T-helper 9 cell (primary cell): ENCODE measurements at regions not wholly inside any gene's neighbourhood (a gene's known extent, or its start where the extent isn't known, plus 50 kb on each side); places are given as distances from the start of the nearest gene placed in this dataset.
"Not testable (repeated sequence)": the region's sequence is repeated elsewhere in the genome, so short reads cannot be mapped to it uniquely, and the experiment has no call there.

Experiments used
- DNase-seq: peaks from one replicate; pipeline ENCODE4 v3.0.0-alpha.2; 2020

GRCh38 chr2:234861841-234862735, 89.7 kb upstream of the SH3BP4 start:
- DNase-seq, result no peak

DNA sequence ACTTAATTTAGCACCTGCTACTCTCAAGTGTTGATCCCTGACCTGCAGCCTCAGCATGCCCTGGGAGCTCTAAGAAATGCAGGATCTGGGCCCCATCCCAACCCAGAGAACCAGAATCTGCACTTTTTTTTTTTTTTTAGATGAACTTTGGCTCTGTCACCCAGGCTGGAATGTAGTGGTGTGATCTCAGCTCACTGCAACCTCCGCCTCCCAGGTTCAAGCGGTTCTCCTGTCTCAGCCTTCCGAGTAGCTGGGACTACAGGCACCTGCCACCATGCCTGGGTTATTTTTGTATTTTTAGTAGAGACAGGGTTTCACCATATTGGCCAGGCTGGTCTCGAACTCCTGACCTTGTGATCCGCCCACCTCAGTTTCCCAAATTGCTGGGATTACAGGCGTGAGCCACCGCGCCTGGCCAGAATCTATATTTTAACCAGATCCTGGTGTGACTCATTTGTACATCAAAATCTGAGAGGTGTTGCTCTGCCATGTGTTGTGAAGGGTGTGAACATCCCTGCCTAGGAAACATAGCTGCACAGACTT, 92.4 kb upstream of the SH3BP4 start:
- not testable (repeated sequence) for DNase-seq

DNA sequence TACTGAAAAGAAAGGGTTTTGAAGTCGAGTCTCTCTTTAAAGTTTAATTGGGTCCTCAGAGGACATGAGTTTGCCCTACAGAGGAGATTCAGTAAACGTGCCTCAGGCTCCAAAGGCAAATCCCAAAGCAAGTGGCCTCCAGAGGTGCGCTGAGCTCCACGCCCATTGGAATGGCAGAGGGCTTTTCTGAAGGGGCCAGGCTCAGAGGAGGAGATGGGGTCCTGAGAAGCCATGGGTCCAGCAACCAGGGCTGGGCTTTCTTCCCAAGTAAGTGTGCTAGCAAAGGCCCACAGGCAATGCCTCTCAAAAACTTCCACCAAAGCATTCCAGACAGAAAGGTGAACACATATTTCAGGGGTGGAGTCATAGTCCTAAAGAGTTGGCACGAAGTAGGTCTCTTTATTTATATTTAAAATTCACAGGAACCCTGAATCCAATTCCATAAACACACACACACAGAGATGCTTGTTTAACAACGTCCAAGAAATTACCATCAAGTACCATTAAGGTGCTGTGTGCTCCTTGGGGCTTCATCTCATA, 93.0 kb upstream of the SH3BP4 start:
- DNase-seq, result no peak

DNA sequence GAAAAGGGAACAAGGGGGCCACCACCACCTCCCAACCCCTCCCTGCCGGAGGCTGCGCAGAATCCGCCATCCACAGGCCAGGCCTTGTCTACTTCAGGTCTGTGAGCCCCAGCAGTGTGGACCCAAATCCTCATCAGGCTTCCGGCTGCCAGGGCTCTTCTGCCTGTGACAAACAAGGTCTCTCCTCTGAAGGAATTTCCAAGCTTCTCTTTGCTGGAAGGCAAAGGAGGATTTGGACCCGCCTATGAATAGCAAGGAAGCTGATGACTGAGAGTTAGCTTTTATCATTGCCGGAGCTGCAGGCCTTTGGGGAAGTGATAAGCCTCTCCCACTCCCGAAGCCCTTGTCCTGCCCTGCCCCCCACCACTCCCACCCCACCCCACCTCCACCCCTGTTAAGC, 93.7 kb upstream of the SH3BP4 start:
- DNase-seq, result no peak

GRCh38 chr2:234853729-234854128, 98.1 kb upstream of the SH3BP4 start:
- no peak for DNase-seq

DNA sequence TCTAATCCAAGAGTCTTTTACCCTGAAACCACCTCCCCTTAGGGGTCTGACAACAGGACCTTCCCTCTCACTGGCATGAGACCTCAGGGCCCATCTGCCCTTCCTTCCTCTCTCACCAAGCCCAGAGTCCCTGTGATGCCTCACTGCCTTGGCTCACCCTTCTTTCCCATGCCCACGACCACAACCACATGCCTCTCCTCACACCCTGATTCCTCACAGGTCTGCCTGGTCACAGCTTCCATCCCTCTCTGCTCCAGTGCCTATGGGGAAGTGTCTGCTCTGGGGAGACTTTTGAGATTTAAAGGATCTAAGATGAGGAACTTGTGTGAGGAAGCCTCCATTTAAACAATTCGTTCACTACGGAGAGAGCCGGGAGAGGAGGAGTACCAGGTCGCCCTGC, 98.9 kb upstream of the SH3BP4 start:
- DNase-seq, result no peak

DNA sequence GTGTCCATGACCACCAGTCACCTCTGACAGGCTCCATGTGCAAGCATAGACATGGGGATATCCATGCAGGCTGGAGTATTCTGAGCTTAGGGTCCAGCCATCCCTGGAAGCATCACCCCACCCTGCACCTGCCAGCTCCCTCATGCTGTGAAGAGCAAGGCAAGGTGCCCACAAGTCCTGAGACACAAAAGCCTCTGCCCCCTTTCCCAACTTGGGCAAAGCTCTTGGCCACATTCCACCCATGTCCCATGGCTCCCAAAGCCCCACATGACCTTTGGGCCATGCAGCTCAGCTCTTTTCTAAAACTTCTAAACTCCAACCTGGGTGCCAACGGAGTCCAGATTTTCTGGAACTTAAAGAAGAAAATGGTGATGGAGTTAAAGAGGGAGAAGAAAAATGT, 99.8 kb upstream of the SH3BP4 start:
- no peak for DNase-seq

DNA sequence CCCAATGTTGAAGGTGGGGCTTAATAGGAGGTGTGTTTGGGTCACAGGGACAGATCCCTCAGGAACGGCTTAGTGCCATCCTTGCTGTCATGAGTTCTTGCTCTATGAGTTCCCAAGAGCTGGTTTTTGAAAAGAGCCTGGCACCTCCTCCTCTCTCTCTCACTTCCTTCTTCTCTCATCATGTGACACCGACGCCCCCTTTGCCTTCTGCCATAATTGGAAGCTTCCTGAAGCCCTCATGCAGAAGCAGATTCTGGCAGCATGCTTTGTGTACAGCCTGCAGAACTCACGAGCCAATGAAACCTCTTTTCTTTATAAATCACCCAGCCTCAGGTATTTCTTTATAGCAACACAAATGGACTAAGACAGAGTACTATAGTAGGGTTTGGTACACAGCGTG, 100.4 kb upstream of the SH3BP4 start:
- DNase-seq, result no peak

DNA sequence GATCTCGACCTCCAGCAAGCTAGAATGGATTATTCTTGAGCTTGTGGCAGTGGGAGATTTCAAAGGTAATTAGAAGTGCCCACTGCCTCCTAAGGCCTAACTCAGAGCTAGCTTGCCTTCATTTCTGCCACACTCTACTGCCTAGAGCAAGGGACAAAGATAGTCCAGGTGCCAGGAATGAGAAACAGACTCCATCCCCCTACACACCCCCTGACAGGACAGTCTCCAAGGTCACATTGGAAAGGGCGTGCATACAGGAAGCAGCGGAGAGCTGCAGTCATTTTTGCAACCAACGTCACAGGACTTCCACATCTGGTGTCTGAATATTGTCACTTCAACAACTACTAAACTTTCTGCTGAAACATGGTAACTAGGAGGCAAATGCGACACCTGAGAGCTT, 101.0 kb upstream of the SH3BP4 start:
- DNase-seq, result no peak

DNA sequence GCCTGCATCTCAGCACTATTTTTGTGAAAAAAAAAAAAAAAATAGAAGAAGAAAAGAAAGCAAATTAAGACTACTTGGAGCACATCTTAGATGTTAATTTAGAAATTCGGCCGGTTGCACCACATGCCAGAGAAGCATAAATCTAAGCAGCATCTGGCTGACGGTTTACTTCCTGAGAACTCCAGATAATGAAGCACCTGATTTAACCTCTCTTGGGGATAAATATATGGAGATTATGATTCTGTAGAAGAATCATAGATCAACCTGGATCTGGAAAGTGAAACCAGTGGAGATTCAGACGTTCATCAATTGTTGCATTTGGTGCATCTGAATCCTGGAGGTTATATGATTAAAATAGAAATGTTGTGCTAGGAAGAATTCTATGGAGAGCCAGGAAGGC, 102.1 kb upstream of the SH3BP4 start:
- no peak for DNase-seq

DNA sequence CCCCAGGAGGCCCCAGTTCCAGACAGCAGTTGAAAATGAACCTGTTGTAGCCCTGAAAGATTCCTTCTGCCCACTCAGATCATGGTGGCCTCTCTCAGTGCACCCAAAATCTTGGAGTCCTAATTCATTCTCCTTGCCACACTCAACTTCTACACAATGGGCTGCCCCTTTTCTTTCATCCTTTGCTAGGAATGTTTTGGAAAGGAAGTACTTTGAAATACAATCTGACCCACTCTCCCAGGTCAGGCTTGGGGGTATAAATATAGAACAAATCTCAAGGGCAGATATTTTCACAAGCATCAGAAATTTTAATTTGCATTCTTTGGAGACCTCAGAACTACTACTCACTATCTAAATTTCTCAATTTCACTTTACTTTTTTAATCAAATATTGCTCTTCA, 103.2 kb upstream of the SH3BP4 start:
- no peak for DNase-seq

DNA sequence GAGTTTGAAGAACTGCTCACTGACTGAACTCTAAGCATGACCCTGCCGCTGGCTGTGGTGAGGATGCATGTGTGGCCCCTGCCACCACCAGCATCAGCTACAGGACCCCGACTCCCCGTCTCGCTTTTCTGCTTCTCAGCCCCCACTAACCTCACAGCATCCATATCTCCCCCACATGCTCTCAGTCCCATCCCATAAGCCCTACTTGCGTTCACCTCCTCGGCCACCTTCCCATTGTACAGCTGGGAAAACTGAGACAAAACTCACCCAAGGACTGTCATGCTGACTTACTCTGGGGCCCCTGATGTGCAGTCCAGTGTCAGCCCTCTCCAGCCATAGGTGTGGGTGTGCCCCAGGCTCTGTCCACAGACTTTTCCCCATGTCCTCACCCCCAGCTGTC, 104.2 kb upstream of the SH3BP4 start:
- DNase-seq, result no peak

- no peak for DNase-seq
Measured at GRCh38 chr2:234847364-234847635, 104.5 kb upstream of the SH3BP4 start.

DNA sequence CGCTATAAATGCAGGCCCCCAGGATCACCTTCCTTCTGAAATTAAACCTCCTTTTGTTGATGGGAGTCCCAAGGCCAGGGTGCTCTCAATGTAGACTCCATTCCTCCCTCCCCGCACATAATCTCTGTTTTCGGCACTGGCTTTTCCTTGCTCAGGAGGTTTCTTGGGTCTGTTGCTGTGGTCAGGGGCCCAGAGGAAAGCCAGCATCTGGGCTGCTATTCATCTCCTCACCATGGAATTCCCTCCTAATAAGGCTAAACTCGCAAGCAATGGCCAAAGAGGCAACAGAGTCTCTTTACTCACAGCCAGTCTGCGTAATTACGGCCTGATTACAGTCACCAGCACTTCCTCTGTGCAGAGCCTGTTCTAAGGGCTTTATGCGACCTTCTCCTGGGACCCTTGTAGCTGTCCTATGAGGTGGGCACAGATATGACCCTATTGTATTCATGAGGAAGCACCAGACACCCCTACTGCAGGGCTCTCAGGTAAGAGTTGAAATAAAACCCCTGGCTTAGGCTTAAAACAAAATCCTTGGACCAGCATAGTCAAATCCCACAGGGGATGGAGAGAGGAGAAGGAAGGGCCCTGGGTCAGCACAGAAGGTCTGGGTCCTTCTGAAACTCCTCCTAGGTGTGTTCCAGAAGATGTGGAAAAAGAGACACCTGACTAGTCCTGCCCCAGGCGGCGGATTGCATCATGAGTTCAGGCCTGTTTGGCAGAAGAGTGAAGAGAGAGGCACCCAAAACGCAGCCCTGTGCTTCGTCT, 105.0 kb upstream of the SH3BP4 start:
- no peak for DNase-seq

GRCh38 chr2:234845602-234846590, 105.9 kb upstream of the SH3BP4 start:
- no peak for DNase-seq

DNA sequence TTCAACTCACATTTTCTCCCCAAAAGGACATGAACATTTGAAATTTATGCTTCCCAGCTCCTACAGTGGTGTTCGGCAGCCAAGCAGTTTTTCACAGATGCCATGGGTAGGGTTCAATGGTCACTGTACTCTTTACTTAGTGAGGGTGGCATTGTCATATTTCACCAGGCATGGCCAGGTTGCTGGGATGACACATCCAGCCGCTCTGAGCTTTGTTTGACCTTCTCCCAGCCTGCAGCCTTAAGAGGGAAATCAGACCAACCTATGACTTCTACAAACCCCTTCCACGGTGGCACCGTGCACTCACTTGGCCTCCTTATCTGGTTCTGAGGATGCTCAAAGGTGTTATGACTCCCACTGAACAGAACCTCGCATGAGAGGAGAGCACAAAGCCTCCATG, 108.4 kb upstream of the SH3BP4 start:
- DNase-seq, result no peak

DNA sequence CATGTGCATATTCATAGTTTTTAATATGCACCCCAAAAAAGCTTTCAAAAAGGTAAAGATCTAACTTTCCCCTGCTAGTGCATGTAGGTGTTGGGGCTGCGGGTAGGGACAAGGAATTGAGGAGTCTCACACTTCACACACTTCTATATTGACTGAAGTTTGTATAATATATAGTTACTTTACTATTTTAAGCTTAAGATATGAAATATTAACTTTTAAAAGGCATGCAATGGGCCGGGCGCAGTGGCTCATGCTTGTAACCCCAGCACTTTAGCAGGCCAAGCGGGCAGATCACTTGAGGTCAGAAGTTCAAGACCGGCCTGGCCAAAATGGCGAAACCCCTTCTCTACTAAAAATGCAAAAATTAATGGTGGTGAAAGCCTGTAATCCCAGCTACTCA, 109.1 kb upstream of the SH3BP4 start:
- DNase-seq, result no peak

GRCh38 chr2:234841321-234842015, 110.3 kb upstream of the SH3BP4 start:
- DNase-seq, result no peak

DNA sequence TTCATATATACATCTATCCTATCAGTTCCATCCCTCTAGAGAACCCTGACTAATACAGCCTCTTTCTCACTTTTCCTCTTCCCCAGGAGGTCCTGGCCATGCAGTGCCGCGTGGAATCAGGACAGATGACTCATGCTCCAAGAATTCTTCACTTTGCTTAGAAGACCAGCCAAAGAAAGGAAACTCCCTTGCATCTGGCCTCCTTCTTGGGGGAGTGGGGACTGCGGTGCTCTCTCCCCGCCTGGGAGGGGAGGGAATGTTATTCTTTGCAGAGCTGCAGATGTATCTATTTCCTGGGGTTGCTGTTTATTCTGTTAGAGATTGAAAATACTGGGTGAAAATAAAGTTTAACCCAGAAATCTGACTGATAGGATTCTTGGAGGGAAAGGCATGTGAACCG, 111.5 kb upstream of the SH3BP4 start:
- DNase-seq, result no peak

- DNase-seq, result no peak
Measured at GRCh38 chr2:234839285-234839684, 112.5 kb upstream of the SH3BP4 start.

DNA sequence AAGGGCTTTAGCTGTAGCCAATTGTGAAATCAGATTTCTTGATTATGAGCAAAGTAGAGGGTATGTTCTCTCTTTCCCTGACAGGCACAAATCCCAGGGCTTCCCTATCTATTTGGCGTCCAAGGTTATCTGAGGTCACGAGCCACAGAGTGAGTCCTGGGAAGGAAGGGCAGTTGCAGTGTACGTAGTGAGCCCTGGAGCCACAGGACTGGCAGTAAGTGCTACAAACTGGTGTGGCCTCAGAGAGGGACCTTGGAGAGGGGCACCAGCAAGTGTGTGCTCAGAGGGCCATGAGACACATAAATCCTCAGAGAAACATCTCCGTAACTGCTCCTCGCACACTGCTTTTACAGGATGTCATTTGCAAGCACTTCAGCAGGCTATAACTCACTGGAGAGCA, 115.5 kb upstream of the SH3BP4 start:
- no peak for DNase-seq

- no peak for DNase-seq
Measured at GRCh38 chr2:234835738-234836137, 116.1 kb upstream of the SH3BP4 start.
